Suppressor macrophage treated with lipopolysaccharide for 1 hour (primary cell): ENCODE measurements at regions not wholly inside any gene's neighbourhood (a gene's known extent, or its start where the extent isn't known, plus 50 kb on each side); places are given as distances from the start of the nearest gene placed in this dataset.
A peak's percentile ranks its signal among the peaks of the same experiment; 100 is the strongest.

Source experiments
- DNase-seq, 3 donors: peaks; one replicate each; pipeline ENCODE4 v3.0.0-alpha.2; 2020 to 2022

- peak; percentile 57 to 70 (median 60) for DNase-seq
Observed at GRCh38 chr6:44062771-44063560, 64.3 kb downstream of the MRPL14 start.

- no peak for DNase-seq
Observed at GRCh38 chr6:44062105-44062770, 65.0 kb downstream of the MRPL14 start.

GRCh38 chr6:44061375-44062104 lies 65.7 kb downstream of the MRPL14 start:
- peak in 1 of 3 donors; percentile 49 for DNase-seq

GRCh38 chr6:44060612-44061374 lies 66.5 kb downstream of the MRPL14 start:
- peak in 1 of 3 donors; percentile 37 for DNase-seq

- DNase-seq, result peak in 2 of 3 donors; percentile 42 to 44
Observed at GRCh38 chr6:44059359-44060346, 67.6 kb downstream of the MRPL14 start.

- peak; percentile 97 to 99 (median 98) for DNase-seq
Observed at GRCh38 chr6:44058617-44059358, 68.5 kb downstream of the MRPL14 start.

GRCh38 chr6:44057931-44058616 lies 69.2 kb downstream of the MRPL14 start:
- peak in 1 of 3 donors; percentile 34 for DNase-seq

- no peak for DNase-seq
Observed at GRCh38 chr6:44057238-44057930, 69.9 kb downstream of the MRPL14 start.

GRCh38 chr6:44056392-44057237 lies 70.6 kb downstream of the MRPL14 start:
- DNase-seq, result no peak

GRCh38 chr6:44054721-44055559 lies 72.3 kb downstream of the MRPL14 start:
- no peak for DNase-seq

GRCh38 chr6:44053760-44054556 lies 73.3 kb downstream of the MRPL14 start:
- peak in 2 of 3 donors; percentile 35 to 56 for DNase-seq

GRCh38 chr6:44053106-44053756 lies 74.0 kb downstream of the MRPL14 start:
- DNase-seq, result no peak

- DNase-seq, result peak; percentile 68 to 74 (median 70)
Observed at GRCh38 chr6:44052419-44053023, 74.7 kb downstream of the MRPL14 start.

GRCh38 chr6:44051515-44051914 lies 75.7 kb downstream of the MRPL14 start:
- peak; percentile 48 to 54 (median 53) for DNase-seq

- DNase-seq, result no peak
Observed at GRCh38 chr6:44050872-44051505, 76.3 kb downstream of the MRPL14 start.
